Astrocyte (in vitro differentiated cells and primary cell): ENCODE measurements at regions not wholly inside any gene's neighbourhood (a gene's known extent, or its start where the extent isn't known, plus 50 kb on each side); places are given as distances from the start of the nearest gene placed in this dataset.

Source experiments
- DNase-seq: peaks from one replicate; pipeline ENCODE4 v3.0.0-alpha.2; 2010; ENCODE audit warnings: low read depth
- FAIRE-seq: peaks from 2 replicates; lab custom pipeline; 2011; peaks lifted over from hg19 to GRCh38; lab: Jason Lieb, UNC
- H2AFZ ChIP-seq: 2 replicates; pipeline ENCODE4 v1.6.0; 2012; ENCODE audit warnings: low read depth, low read length, inconsistent platforms
- H3K27ac ChIP-seq: 2 replicates; pipeline ENCODE4 v1.5.1; 2011; ENCODE audit warnings: low read depth, low read length, inconsistent platforms
- H3K27me3 ChIP-seq: 2 replicates; pipeline ENCODE4 v1.6.0; 2011; ENCODE audit warnings: low read length, inconsistent platforms; ENCODE audit not compliant: insufficient read depth
- H3K36me3 ChIP-seq: 2 replicates; pipeline ENCODE4 v1.5.1; 2011; ENCODE audit warnings: low read length, inconsistent platforms; ENCODE audit not compliant: insufficient read depth
- H3K4me1 ChIP-seq: 2 replicates; pipeline ENCODE4 v1.5.1; 2011; ENCODE audit warnings: low read length, inconsistent platforms; ENCODE audit not compliant: insufficient read depth
- H3K4me2 ChIP-seq: 2 replicates; pipeline ENCODE4 v1.6.0; 2012; ENCODE audit warnings: low read length, inconsistent platforms
- H3K4me3 ChIP-seq: 2 replicates; pipeline ENCODE4 v1.5.1; 2011; ENCODE audit warnings: low read depth, mild to moderate bottlenecking, low read length, inconsistent platforms; ENCODE audit not compliant: insufficient read depth
- H3K79me2 ChIP-seq: 2 replicates; pipeline ENCODE4 v1.6.0; 2012; ENCODE audit warnings: mild to moderate bottlenecking, low read length, inconsistent platforms; ENCODE audit not compliant: insufficient read depth
- H3K9ac ChIP-seq: 2 replicates; pipeline ENCODE4 v1.6.0; 2012; ENCODE audit warnings: mild to moderate bottlenecking, low read length, inconsistent platforms
- H3K9me3 ChIP-seq: 2 replicates; pipeline ENCODE4 v1.5.1; 2012; ENCODE audit warnings: low read depth, mild to moderate bottlenecking, low read length, inconsistent platforms; ENCODE audit not compliant: insufficient read depth
- H4K20me1 ChIP-seq: 2 replicates; pipeline ENCODE4 v1.6.0; 2012; ENCODE audit warnings: low read length, inconsistent platforms; ENCODE audit not compliant: insufficient read depth
- H3K27ac Mint-ChIP-seq: one replicate; pipeline ENCODE4 v1.8.0; 2021; ENCODE audit warnings: mild to moderate bottlenecking, mixed read lengths; ENCODE audit not compliant: unreplicated experiment
- H3K27me3 Mint-ChIP-seq: one replicate; pipeline ENCODE4 v1.8.0; 2021; ENCODE audit warnings: low read depth, mixed read lengths; ENCODE audit not compliant: unreplicated experiment
- H3K36me3 Mint-ChIP-seq: one replicate; pipeline ENCODE4 v1.8.0; 2021; ENCODE audit warnings: low read depth, mixed read lengths; ENCODE audit not compliant: unreplicated experiment
- H3K4me1 Mint-ChIP-seq: one replicate; pipeline ENCODE4 v1.8.0; 2021; ENCODE audit warnings: low read depth, mixed read lengths; ENCODE audit not compliant: unreplicated experiment
- H3K4me3 Mint-ChIP-seq: one replicate; pipeline ENCODE4 v1.8.0; 2021; ENCODE audit warnings: mild to moderate bottlenecking, moderate library complexity, mixed read lengths; ENCODE audit not compliant: unreplicated experiment
- H3K9me3 Mint-ChIP-seq: one replicate; pipeline ENCODE4 v1.8.0; 2021; ENCODE audit warnings: mild to moderate bottlenecking, mixed read lengths; ENCODE audit not compliant: unreplicated experiment
- EZH2 ChIP-seq: IDR thresholded peaks from 2 replicates; pipeline ENCODE4 v1.6.1; 2012; ENCODE audit warnings: mild to moderate bottlenecking, low read length, inconsistent platforms; ENCODE audit not compliant: insufficient read depth
- TF ChIP-seq, protein P1 (sequence below): IDR thresholded peaks from 2 replicates; pipeline ENCODE4 v1.5.1; 2011; ENCODE audit warnings: low read depth, mild to moderate bottlenecking, inconsistent platforms, low read length, moderate library complexity; ENCODE audit not compliant: insufficient read depth

DNA sequence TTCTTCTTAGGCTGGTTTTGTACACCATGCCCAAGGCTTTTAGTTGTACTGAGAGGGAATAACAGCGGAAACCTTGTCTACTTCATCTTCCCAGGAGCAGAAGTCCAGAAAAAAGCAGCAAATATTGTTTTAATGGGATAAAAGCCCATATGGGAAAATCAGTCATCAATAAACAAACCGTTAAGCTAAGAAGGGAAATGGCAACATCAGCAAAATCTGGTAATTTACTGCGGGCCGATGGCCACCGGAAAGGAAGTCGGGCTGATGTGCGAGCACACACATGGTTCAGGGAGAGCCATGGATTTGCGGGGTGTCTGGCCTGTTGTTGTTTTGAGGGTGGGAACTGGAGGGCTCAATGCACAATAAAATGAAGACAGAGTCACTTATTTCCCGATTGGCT is 300.7 kb upstream of the RAB6C start:
- Histone ChIP-seq H3K4me3 (no peak overlapping the region), H3K9me3 (no peaks in the 10 kb centered on the region), H3K4me2 (no peak overlapping the region), H3K9ac (no peak overlapping the region), H3K27ac (no peak overlapping the region), H3K36me3 (no peaks in the 10 kb centered on the region), H2AFZ (no peak overlapping the region), H3K27me3 (no peaks in the 10 kb centered on the region), H4K20me1 (no peaks in the 10 kb centered on the region), H3K4me1 (no peaks in the 10 kb centered on the region), H3K79me2 (no peaks in the 10 kb centered on the region)
- no peaks in the 10 kb centered on the region for H3K36me3 Mint-ChIP-seq
- TF ChIP-seq, protein P1, sequence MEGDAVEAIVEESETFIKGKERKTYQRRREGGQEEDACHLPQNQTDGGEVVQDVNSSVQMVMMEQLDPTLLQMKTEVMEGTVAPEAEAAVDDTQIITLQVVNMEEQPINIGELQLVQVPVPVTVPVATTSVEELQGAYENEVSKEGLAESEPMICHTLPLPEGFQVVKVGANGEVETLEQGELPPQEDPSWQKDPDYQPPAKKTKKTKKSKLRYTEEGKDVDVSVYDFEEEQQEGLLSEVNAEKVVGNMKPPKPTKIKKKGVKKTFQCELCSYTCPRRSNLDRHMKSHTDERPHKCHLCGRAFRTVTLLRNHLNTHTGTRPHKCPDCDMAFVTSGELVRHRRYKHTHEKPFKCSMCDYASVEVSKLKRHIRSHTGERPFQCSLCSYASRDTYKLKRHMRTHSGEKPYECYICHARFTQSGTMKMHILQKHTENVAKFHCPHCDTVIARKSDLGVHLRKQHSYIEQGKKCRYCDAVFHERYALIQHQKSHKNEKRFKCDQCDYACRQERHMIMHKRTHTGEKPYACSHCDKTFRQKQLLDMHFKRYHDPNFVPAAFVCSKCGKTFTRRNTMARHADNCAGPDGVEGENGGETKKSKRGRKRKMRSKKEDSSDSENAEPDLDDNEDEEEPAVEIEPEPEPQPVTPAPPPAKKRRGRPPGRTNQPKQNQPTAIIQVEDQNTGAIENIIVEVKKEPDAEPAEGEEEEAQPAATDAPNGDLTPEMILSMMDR, result no peak
- TF ChIP-seq EZH2, result no peak
- H3K4me3 Mint-ChIP-seq, result no peak overlapping the region
- no peak overlapping the region for H3K27ac Mint-ChIP-seq
- H3K4me1 Mint-ChIP-seq, result peaks cover 1% of the 10 kb centered on the region
- DNase-seq, result no peak
- no peak for FAIRE-seq
- peaks cover 21% of the 10 kb centered on the region for H3K27me3 Mint-ChIP-seq
- H3K9me3 Mint-ChIP-seq, result no peaks in the 10 kb centered on the region

DNA sequence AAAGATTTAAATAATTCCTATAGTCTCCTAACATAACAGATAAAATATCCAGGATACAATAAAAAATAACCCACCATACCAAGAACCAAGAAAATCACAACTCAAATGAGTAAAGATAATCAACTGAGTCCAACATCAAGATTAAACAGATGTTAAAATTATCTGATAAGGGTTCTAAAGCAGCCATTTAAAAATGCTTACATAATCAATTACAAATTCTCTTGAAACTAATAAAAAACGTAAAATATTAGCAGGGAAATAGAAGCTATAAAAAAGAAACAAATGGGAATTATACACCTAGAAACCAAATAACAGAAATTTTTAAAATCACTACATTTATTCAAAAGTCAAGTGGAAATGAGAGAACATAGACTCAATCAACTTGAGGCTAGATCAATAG is 297.7 kb upstream of the RAB6C start:
- H3K4me1 Mint-ChIP-seq, result no peaks in the 10 kb centered on the region
- no peak for FAIRE-seq
- no peaks in the 10 kb centered on the region for H3K9me3 Mint-ChIP-seq
- Histone ChIP-seq H3K4me1 (no peaks in the 10 kb centered on the region), H3K27me3 (no peaks in the 10 kb centered on the region), H3K9ac (no peak overlapping the region), H3K4me3 (no peak overlapping the region), H3K9me3 (no peaks in the 10 kb centered on the region), H3K4me2 (no peak overlapping the region), H3K27ac (no peak overlapping the region), H2AFZ (no peak overlapping the region), H3K36me3 (no peaks in the 10 kb centered on the region), H3K79me2 (no peaks in the 10 kb centered on the region), H4K20me1 (no peaks in the 10 kb centered on the region)
- H3K36me3 Mint-ChIP-seq, result no peaks in the 10 kb centered on the region
- no peak overlapping the region for H3K27ac Mint-ChIP-seq
- DNase-seq, result no peak
- no peak overlapping the region for H3K4me3 Mint-ChIP-seq
- peaks cover 15% of the 10 kb centered on the region for H3K27me3 Mint-ChIP-seq
- TF ChIP-seq, protein P1, result no peak
- no peak for TF ChIP-seq EZH2

DNA sequence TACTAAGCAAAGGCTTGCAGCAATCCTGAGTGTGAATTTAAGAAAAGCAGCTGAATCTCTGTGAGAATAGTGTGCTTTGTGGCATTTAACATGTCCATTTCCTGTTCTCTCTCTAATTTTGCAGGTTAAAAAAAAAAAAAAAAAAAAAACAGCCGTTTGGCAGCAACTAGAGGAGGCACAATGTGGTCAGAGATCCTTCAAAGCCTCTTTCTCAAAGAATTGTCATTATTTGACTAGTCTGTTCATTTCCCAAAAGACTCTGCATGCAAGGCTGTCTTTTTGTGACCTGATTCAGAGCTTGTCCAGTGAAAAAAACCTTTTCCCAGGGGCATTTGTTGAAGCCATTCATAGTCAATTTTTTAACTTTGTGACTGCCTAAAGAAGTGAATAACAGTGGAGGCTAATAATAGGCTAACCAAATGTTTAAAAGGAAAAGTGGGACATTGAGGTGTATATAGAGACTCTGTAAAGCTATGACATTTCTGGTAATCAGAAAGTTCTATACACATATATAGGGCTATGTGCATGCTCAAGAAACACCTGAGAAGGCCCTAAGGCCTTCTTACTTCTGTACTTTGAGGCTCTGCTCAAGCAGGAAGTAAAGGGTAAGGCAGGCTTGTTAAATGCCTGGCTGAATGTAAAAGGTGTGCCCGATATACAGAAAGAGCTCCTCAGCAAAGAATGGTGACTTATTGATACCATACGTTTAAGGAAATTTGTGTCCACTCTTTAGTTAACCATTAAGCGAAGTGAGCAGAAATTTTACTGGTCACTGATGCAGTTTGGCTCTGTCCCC is 289.6 kb upstream of the RAB6C start:
- H4K20me1 ChIP-seq, result no peaks in the 10 kb centered on the region
- no peak for FAIRE-seq
- no peak for DNase-seq
- Mint-ChIP-seq H3K27me3 (no peaks in the 10 kb centered on the region), H3K4me1 (no peaks in the 10 kb centered on the region), H3K27ac (no peak overlapping the region), H3K9me3 (no peaks in the 10 kb centered on the region), H3K36me3 (no peaks in the 10 kb centered on the region), H3K4me3 (no peak overlapping the region)
- TF ChIP-seq, protein P1, result no peak
- no peak for TF ChIP-seq EZH2
- H3K36me3 ChIP-seq, result no peaks in the 10 kb centered on the region
- H3K79me2 ChIP-seq, result no peaks in the 10 kb centered on the region
- H3K4me2 ChIP-seq, result no peak overlapping the region
- H3K9me3 ChIP-seq, result no peaks in the 10 kb centered on the region
- no peak overlapping the region for H3K9ac ChIP-seq
- no peak overlapping the region for H3K27ac ChIP-seq
- no peak overlapping the region for H3K4me3 ChIP-seq
- no peaks in the 10 kb centered on the region for H3K27me3 ChIP-seq
- H2AFZ ChIP-seq, result no peak overlapping the region
- H3K4me1 ChIP-seq, result no peaks in the 10 kb centered on the region
